HS-5 (cell line): ENCODE measurements at regions not wholly inside any gene's neighbourhood (a gene's known extent, or its start where the extent isn't known, plus 50 kb on each side); places are given as distances from the start of the nearest gene placed in this dataset.

Source experiments
- DNase-seq: peaks from one replicate; pipeline ENCODE4 v3.0.0-alpha.2; 2012; ENCODE audit warnings: low read depth

DNA sequence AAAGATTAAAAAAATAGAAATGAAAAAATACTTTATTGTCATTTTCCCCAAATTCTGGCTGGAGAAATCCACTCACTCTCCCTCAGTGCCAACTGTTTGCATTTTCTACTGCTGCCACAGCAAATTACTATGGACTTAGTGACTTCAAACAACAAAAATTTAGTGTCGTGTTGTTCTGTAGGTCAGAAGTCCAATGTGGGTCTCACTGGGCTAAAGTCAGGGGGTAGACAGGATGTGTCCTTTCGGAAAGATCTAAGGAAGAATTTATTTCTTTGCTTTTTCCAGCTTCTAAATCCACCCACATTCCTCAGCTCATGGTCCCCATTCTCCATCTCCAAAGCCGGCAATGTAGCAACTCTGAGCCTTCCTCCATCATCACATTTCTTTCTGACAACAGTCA, 453.3 kb downstream of the KIF16B start:
- DNase-seq: no peak

DNA sequence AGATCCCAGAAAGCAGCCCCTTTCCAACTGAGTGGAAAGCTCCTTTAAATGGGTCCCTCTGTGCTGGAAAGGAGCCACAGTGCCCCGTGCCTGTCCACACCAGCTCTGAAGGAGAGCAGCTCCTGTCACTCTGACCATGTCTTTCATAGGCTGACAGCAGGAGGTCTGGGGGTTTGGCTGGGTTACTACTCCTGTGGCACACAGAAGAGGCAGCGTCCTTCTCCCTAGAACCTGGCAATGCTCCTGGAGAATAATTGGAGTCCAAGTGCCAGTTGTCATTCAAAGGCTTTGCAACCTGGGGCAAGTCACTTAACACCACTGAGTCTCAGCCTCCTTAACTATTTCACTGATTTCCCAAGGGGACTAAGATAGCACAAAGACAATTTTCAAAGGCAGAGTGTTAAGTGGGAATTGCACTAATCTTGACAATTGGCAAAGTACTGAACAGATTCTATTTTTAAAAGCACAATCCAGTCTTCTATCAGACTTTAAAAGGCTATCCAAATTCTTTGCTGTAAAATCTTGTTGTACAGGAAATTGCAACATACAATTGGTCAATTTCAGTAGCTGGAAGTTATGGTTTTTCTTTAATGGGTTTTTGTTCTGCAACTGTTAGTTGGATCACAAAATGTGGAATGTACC, 457.2 kb downstream of the KIF16B start:
- DNase-seq: no peak

DNA sequence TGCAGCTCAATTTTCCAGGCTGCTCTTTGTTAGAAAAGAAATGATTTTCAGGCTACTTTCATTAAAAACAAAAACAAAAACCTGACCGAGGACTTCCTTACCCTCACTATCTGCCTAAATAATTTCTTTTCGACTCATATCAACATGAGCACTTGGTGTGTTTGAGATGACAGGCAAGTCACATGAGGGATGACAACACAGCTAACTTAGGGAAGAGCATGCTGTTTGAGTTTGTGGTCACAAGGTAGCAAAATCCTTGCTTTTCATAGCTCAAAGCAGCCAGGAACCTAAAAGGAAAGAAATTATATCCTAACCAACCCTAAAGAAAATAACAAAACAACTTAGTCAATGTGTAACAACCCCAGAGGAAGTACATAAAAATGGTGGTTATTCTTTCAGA, 459.5 kb downstream of the KIF16B start:
- no peak for DNase-seq

DNA sequence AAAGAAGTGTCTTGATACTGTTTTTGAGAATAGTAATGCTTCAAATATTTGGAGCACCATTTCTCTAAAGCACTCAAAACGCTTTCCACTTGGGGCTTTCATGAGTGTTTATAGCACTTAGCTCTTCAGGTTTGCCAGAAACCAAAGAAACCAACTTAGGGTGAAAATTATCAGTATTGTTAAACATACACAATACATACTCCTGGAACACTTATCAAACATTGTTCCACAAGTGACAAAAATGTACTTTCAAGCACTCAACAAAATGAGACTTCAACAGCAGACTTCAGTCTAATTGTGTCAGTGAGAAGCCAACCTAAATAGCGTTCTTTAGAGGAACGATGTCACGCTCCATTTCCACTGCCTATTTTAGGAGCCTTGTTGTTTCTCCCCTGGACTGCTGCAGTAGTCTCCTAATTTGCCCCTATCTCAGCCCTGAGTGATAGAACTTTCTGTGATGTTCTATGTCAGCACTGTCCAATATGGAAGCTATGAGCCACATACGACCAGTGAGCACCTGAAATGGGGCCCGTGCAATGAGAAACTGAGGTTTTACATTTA, 461.3 kb downstream of the KIF16B start:
- no peak for DNase-seq

DNA sequence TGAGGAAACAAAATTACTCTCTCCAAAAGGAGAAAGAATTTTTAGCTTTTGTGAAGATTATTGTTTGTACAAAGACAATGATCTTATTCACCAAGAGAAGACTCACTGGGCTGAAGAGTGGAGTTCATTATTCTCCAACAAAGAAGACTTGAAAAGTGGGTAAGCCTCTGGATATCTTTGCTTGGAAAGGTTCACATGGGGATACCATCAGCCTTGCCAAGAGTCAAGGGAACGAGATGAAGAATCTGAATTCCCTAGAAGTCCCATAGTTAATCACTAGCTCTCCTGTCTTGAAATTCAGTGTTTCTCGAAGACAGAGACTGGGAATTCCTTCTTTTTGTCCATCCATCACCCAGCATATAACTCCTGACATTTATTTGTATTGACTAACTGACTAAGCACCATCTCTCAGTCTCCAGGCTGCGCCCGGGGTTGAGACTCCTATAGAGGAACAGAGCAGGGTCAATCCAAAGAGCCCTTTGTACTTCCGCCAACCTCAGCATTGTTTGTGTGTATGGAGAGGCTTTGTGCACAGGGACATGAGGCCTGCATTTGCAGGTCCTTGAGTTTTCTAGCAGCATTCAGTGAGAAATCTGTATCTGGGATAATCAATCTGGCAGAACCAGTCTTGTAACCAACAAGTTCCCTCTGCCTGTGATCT, 461.9 kb downstream of the KIF16B start:
- DNase-seq: no peak

DNA sequence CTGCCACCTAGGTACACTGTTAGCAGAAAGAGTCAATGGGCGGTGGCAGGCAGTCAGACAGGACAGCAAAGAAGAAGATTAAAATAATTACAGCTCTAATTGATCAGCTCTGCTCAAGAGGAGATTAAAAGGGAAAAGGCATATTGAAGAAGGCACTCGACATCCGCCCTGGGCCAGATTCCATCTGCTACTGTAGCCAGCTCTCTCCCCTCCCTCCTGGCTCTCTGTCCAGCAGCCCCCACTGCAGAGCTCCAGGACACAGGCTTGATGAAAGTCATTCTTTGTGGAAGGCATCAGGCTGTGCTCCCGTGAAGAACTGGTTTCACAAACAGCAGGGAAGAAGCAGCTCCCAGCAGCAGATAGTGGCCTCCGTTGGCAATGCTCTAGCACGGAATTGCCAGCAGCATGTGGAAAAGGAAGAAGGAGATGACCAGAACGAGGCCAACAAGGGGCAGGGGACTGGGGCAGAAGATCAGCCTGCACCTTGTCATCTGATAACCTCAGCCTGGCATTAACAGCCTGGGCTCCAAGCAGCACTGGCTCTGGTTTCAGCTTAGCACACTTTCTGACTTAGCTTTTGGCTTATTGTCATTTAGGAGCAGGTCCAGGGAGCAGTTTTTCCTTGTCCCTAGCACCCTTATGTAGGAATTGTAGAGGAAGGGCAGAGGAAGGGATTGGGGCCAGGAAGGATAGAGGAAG, 465.9 kb downstream of the KIF16B start:
- no peak for DNase-seq

DNA sequence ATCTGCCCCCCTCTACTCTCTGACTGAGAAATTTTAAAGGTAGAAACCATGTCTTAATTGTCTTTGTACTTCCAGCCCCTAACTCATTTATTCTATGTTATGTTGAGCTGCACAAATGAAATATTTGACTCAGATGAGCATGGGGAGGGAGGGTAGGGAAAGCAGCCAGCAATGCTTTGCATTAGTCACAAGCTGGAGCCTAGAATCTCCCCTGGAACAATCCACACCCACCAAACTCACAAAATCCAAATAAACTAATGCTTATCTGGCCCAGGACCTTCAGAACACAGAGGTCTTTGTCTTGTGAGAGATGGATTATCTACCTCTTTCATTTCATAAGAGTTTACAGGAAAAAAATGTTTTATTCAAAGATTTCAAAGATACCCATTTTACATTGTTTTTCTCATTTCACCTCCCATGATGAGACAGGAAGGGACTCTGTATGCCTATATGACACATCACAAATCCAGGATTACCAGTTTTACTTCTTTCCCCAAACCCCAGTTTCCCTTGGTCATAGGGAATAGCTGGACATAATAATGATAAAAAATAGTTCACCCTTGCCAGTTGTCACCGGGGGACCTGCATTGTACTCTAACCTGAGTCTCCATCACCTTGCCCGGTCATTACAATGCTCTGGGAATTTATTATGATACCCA, 466.9 kb downstream of the KIF16B start:
- DNase-seq: no peak

DNA sequence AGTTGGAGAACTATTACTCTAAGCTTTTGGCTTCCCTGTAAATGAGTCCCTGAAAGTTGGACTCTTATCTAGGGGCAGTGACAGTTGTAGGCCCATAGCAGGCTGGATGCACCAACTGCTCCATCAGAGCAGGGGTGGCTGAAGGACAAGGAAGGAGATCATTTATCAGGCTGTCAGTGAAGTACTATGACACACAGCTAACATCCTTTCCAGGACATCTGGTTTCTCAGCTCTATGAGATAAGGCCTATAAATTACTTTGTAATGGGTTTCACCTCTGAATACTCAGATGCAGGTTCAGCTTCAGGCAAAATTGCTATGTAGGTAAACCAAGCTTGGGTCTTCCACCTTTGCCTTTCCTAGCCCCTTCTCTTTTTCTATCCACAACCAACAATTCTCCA, 468.5 kb downstream of the KIF16B start:
- no peak for DNase-seq
